ENCODE measurements at regions not wholly inside any gene's neighbourhood (a gene's known extent, or its start where the extent isn't known, plus 50 kb on each side); places are given as distances from the start of the nearest gene placed in this dataset.

GRCh38 chr11:36753960-36754359 is 155.9 kb upstream of the RAG2 start:
- Histone ChIP-seq H3K4me3 (ENCODE audit: low read depth, low read length) (no peak overlapping the region), H3K27ac (ENCODE audit: low read depth, low read length) (no peak overlapping the region), H3K27me3 (ENCODE audit: insufficient read depth, low read length) (peaks cover 46% of the 10 kb centered on the region), H3K4me1 (ENCODE audit: control insufficient read depth, insufficient read depth, low read length, unreplicated experiment) (no peaks in the 10 kb centered on the region), H3K36me3 (ENCODE audit: insufficient read depth, low read length) (no peaks in the 10 kb centered on the region), H2AFZ (ENCODE audit: low read length, unreplicated experiment) (no peak overlapping the region), H3K79me2 (ENCODE audit: control insufficient read depth, insufficient read depth, low read length, unreplicated experiment) (no peaks in the 10 kb centered on the region)

GRCh38 chr11:36751996-36752395 is 154.0 kb upstream of the RAG2 start:
- H2AFZ ChIP-seq (ENCODE audit: low read length, unreplicated experiment), result no peak overlapping the region
- H3K36me3 ChIP-seq (ENCODE audit: insufficient read depth, low read length), result no peaks in the 10 kb centered on the region
- H3K27ac ChIP-seq (ENCODE audit: low read depth, low read length), result no peak overlapping the region
- H3K27me3 ChIP-seq (ENCODE audit: insufficient read depth, low read length), result peaks cover 47% of the 10 kb centered on the region
- no peaks in the 10 kb centered on the region for H3K79me2 ChIP-seq (ENCODE audit: control insufficient read depth, insufficient read depth, low read length, unreplicated experiment)
- no peak overlapping the region for H3K4me3 ChIP-seq (ENCODE audit: low read depth, low read length)
- no peaks in the 10 kb centered on the region for H3K4me1 ChIP-seq (ENCODE audit: control insufficient read depth, insufficient read depth, low read length, unreplicated experiment)

- no peaks in the 10 kb centered on the region for H3K79me2 ChIP-seq (ENCODE audit: control insufficient read depth, insufficient read depth, low read length, unreplicated experiment)
- H3K36me3 ChIP-seq (ENCODE audit: insufficient read depth, low read length), result no peaks in the 10 kb centered on the region
- H3K27ac ChIP-seq (ENCODE audit: low read depth, low read length), result no peak overlapping the region
- no peak overlapping the region for H3K4me3 ChIP-seq (ENCODE audit: low read depth, low read length)
- peaks cover 47% of the 10 kb centered on the region for H3K27me3 ChIP-seq (ENCODE audit: insufficient read depth, low read length)
- H2AFZ ChIP-seq (ENCODE audit: low read length, unreplicated experiment), result no peak overlapping the region
- H3K4me1 ChIP-seq (ENCODE audit: control insufficient read depth, insufficient read depth, low read length, unreplicated experiment), result no peaks in the 10 kb centered on the region
Observed at GRCh38 chr11:36751335-36751781, 153.3 kb upstream of the RAG2 start.

GRCh38 chr11:36750349-36750748 is 152.3 kb upstream of the RAG2 start:
- H3K27ac ChIP-seq (ENCODE audit: low read depth, low read length), result no peak overlapping the region
- no peaks in the 10 kb centered on the region for H3K36me3 ChIP-seq (ENCODE audit: insufficient read depth, low read length)
- no peak overlapping the region for H2AFZ ChIP-seq (ENCODE audit: low read length, unreplicated experiment)
- H3K79me2 ChIP-seq (ENCODE audit: control insufficient read depth, insufficient read depth, low read length, unreplicated experiment), result no peaks in the 10 kb centered on the region
- H3K4me1 ChIP-seq (ENCODE audit: control insufficient read depth, insufficient read depth, low read length, unreplicated experiment), result no peaks in the 10 kb centered on the region
- H3K27me3 ChIP-seq (ENCODE audit: insufficient read depth, low read length), result peaks cover 47% of the 10 kb centered on the region
- H3K4me3 ChIP-seq (ENCODE audit: low read depth, low read length), result no peak overlapping the region

GRCh38 chr11:36748836-36749235 is 150.8 kb upstream of the RAG2 start:
- H2AFZ ChIP-seq (ENCODE audit: low read length, unreplicated experiment), result no peak overlapping the region
- H3K79me2 ChIP-seq (ENCODE audit: control insufficient read depth, insufficient read depth, low read length, unreplicated experiment), result no peaks in the 10 kb centered on the region
- H3K27ac ChIP-seq (ENCODE audit: low read depth, low read length), result no peak overlapping the region
- H3K27me3 ChIP-seq (ENCODE audit: insufficient read depth, low read length), result peaks cover 49% of the 10 kb centered on the region
- H3K4me3 ChIP-seq (ENCODE audit: low read depth, low read length), result no peak overlapping the region
- no peaks in the 10 kb centered on the region for H3K36me3 ChIP-seq (ENCODE audit: insufficient read depth, low read length)
- H3K4me1 ChIP-seq (ENCODE audit: control insufficient read depth, insufficient read depth, low read length, unreplicated experiment), result no peaks in the 10 kb centered on the region

- Histone ChIP-seq H3K36me3 (ENCODE audit: insufficient read depth, low read length) (no peaks in the 10 kb centered on the region), H2AFZ (ENCODE audit: low read length, unreplicated experiment) (no peak overlapping the region), H3K4me3 (ENCODE audit: low read depth, low read length) (no peak overlapping the region), H3K4me1 (ENCODE audit: control insufficient read depth, insufficient read depth, low read length, unreplicated experiment) (no peaks in the 10 kb centered on the region), H3K27me3 (ENCODE audit: insufficient read depth, low read length) (peaks cover 56% of the 10 kb centered on the region), H3K79me2 (ENCODE audit: control insufficient read depth, insufficient read depth, low read length, unreplicated experiment) (no peaks in the 10 kb centered on the region), H3K27ac (ENCODE audit: low read depth, low read length) (no peak overlapping the region)
Observed at GRCh38 chr11:36746886-36747710, 149.1 kb upstream of the RAG2 start.

GRCh38 chr11:36744375-36745168 is 146.5 kb upstream of the RAG2 start:
- no peak overlapping the region for H3K4me3 ChIP-seq (ENCODE audit: low read depth, low read length)
- peak overlapping the region; percentile 10 for H2AFZ ChIP-seq (ENCODE audit: low read length, unreplicated experiment)
- no peak overlapping the region for H3K27ac ChIP-seq (ENCODE audit: low read depth, low read length)

GRCh38 chr11:36743039-36743438 is 145.0 kb upstream of the RAG2 start:
- H3K36me3 ChIP-seq (ENCODE audit: insufficient read depth, low read length), result no peaks in the 10 kb centered on the region

More at GRCh38 chr11:36744375-36745168, 146.5 kb upstream of the RAG2 start:
- Histone ChIP-seq H3K36me3 (ENCODE audit: insufficient read depth, low read length) (no peaks in the 10 kb centered on the region), H3K79me2 (ENCODE audit: control insufficient read depth, insufficient read depth, low read length, unreplicated experiment) (no peaks in the 10 kb centered on the region), H3K4me1 (ENCODE audit: control insufficient read depth, insufficient read depth, low read length, unreplicated experiment) (no peaks in the 10 kb centered on the region), H3K27me3 (ENCODE audit: insufficient read depth, low read length) (peaks cover 47% of the 10 kb centered on the region)

GRCh38 chr11:36741515-36741914 is 143.5 kb upstream of the RAG2 start:
- no peak overlapping the region for H3K4me3 ChIP-seq (ENCODE audit: low read depth, low read length)
- H3K27me3 ChIP-seq (ENCODE audit: insufficient read depth, low read length), result peaks cover 43% of the 10 kb centered on the region
- H3K36me3 ChIP-seq (ENCODE audit: insufficient read depth, low read length), result no peaks in the 10 kb centered on the region
- H3K27ac ChIP-seq (ENCODE audit: low read depth, low read length), result no peak overlapping the region
- no peaks in the 10 kb centered on the region for H3K79me2 ChIP-seq (ENCODE audit: control insufficient read depth, insufficient read depth, low read length, unreplicated experiment)
- H3K4me1 ChIP-seq (ENCODE audit: control insufficient read depth, insufficient read depth, low read length, unreplicated experiment), result no peaks in the 10 kb centered on the region
- no peak overlapping the region for H2AFZ ChIP-seq (ENCODE audit: low read length, unreplicated experiment)

More at GRCh38 chr11:36743039-36743438, 145.0 kb upstream of the RAG2 start:
- H3K4me1 ChIP-seq (ENCODE audit: control insufficient read depth, insufficient read depth, low read length, unreplicated experiment), result no peaks in the 10 kb centered on the region
- H3K27ac ChIP-seq (ENCODE audit: low read depth, low read length), result no peak overlapping the region
- no peaks in the 10 kb centered on the region for H3K79me2 ChIP-seq (ENCODE audit: control insufficient read depth, insufficient read depth, low read length, unreplicated experiment)
- H3K4me3 ChIP-seq (ENCODE audit: low read depth, low read length), result no peak overlapping the region
- peaks cover 32% of the 10 kb centered on the region for H3K27me3 ChIP-seq (ENCODE audit: insufficient read depth, low read length)
- no peak overlapping the region for H2AFZ ChIP-seq (ENCODE audit: low read length, unreplicated experiment)

GRCh38 chr11:36738292-36738861 is 140.3 kb upstream of the RAG2 start:
- Histone ChIP-seq H3K4me3 (ENCODE audit: low read depth, low read length) (no peak overlapping the region), H3K79me2 (ENCODE audit: control insufficient read depth, insufficient read depth, low read length, unreplicated experiment) (no peaks in the 10 kb centered on the region), H3K27ac (ENCODE audit: low read depth, low read length) (no peak overlapping the region), H3K36me3 (ENCODE audit: insufficient read depth, low read length) (no peaks in the 10 kb centered on the region), H2AFZ (ENCODE audit: low read length, unreplicated experiment) (no peak overlapping the region), H3K27me3 (ENCODE audit: insufficient read depth, low read length) (peaks cover 59% of the 10 kb centered on the region), H3K4me1 (ENCODE audit: control insufficient read depth, insufficient read depth, low read length, unreplicated experiment) (no peaks in the 10 kb centered on the region)
